ENCODE measurements at regions not wholly inside any gene's neighbourhood (a gene's known extent, or its start where the extent isn't known, plus 50 kb on each side); places are given as distances from the start of the nearest gene placed in this dataset.
"Not testable (repeated sequence)": the region's sequence is repeated elsewhere in the genome, so short reads cannot be mapped to it uniquely, and the experiment has no call there.

DNA sequence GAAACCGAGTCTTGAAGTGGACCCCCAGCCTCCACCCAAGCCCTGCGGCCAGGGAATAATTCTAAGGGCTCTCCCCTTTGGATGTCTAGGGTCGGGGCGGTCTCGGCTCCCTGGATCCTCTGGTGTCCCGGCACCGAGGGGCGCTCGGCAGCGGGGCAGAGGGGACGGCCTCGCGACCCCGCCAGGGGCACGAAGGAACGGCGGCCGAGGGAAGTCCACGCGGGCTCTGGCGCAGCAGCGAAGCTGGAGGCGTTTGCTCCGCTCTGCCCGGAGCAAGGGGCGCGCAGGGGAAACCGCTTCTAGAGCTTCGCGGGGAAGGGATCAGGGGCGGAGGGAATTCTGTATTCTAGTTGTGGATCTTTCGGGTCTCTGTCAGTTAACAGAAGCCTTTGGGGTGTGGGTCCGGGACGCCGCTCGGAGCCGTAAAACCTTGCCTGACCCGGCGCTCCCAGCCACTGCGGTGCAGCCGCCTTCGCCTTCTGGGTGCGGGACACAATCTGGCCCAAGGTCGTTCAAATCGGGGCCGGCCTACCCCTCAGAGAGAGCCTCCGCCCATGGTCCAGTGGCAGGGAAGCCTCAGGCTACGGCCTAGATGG lies 118.2 kb downstream of the KCNRG start:
- H3K4me1 ChIP-seq: peaks cover 6% of the 10 kb centered on the region; the same call in 1 of the 2 replicates
- H3K9me3 ChIP-seq: no peaks in the 10 kb centered on the region
- DNase-seq: no peak
- no peak overlapping the region for H3K4me3 ChIP-seq (ENCODE audit: low read depth, low read length)
- peaks cover 14% of the 10 kb centered on the region for H3K27me3 ChIP-seq
- H3K36me3 ChIP-seq: no peaks in the 10 kb centered on the region
- TF ChIP-seq, protein P1, sequence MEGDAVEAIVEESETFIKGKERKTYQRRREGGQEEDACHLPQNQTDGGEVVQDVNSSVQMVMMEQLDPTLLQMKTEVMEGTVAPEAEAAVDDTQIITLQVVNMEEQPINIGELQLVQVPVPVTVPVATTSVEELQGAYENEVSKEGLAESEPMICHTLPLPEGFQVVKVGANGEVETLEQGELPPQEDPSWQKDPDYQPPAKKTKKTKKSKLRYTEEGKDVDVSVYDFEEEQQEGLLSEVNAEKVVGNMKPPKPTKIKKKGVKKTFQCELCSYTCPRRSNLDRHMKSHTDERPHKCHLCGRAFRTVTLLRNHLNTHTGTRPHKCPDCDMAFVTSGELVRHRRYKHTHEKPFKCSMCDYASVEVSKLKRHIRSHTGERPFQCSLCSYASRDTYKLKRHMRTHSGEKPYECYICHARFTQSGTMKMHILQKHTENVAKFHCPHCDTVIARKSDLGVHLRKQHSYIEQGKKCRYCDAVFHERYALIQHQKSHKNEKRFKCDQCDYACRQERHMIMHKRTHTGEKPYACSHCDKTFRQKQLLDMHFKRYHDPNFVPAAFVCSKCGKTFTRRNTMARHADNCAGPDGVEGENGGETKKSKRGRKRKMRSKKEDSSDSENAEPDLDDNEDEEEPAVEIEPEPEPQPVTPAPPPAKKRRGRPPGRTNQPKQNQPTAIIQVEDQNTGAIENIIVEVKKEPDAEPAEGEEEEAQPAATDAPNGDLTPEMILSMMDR (IDR thresholded peaks at IDR 0.05; ENCODE audit: low read depth, low read length): no peak

DNA sequence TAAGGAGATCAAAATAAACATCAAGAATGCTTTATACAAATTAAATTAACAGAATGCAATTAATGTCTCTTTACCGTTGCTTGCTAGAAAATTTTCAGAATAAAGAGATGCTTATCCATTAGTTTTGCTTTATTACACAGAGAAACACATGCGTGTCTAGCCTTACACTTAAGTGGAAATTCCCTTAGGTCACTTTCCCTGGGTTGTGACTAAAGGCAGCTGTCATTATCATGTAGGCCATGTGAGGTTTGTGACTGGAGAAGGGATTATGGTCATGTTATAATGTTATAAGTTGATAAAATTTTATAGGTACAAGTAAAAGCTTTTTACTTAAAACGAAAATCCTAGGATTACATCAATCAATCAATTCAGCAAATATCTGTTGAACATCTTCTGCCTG lies 121.0 kb downstream of the KCNRG start:
- Histone ChIP-seq H3K4me3 (ENCODE audit: low read depth, low read length) (no peak overlapping the region), H3K36me3 (no peaks in the 10 kb centered on the region), H3K4me1 (peaks cover 6% of the 10 kb centered on the region; the same call in 1 of the 2 replicates), H3K9me3 (no peaks in the 10 kb centered on the region), H3K27me3 (0 out of 2 replicates have a peak, but pooled peaks cover 2% of the 10 kb centered on the region)
- no peak for DNase-seq
- TF ChIP-seq, protein P1 (IDR thresholded peaks at IDR 0.05; ENCODE audit: low read depth, low read length): no peak

DNA sequence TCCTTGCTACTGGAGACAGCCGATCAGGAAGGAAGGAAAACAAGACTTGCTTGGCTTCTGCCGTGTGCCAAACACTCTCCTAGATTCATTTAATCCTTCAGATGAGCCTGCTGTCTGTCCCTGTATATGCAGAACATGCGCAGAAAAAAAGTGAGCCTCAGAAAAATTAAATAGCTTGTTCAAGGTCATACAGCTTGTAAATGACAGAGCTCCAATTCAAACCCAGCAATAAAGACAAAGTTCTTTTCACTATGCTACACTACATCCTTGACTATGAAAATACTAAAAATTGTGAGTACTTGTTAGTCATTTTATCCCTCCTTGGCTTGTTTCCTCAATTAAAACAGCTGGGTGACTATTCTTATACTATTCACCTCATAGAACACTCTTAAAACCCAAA lies 121.4 kb downstream of the KCNRG start:
- H3K9me3 ChIP-seq: no peaks in the 10 kb centered on the region
- DNase-seq: no peak
- no peaks in the 10 kb centered on the region for H3K36me3 ChIP-seq
- H3K4me3 ChIP-seq (ENCODE audit: low read depth, low read length): no peak overlapping the region
- TF ChIP-seq, protein P1 (IDR thresholded peaks at IDR 0.05; ENCODE audit: low read depth, low read length): no peak
- H3K27me3 ChIP-seq: no peaks in the 10 kb centered on the region
- peaks cover 6% of the 10 kb centered on the region; the same call in 1 of the 2 replicates for H3K4me1 ChIP-seq

DNA sequence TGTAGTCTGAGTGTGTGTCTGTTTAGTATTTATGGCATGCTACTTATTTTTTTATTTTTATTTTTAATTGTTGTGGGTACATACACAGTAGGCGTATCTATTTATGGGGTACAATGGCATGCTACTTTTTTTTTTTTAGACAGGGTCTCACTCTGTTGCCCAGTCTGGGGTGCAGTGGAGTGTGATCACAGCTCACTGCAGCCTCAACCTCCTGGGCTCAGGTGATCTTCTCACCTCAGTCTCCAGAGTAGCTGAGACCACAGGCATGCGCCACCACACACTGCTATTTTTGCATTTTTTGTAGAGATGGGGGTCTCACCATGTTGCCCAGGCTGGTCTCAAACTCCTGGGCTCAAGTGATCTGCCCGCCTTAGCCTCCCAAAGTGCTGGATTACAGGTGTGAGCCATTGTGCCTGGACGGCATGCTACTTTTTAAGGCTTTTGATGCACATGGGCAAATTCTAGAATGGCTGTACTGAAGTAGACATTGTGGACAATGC lies 124.2 kb downstream of the KCNRG start:
- not testable (repeated sequence) for H3K9me3 ChIP-seq; H3K4me3 ChIP-seq (ENCODE audit: low read depth, low read length); H3K27me3 ChIP-seq; H3K36me3 ChIP-seq; H3K4me1 ChIP-seq; DNase-seq

DNA sequence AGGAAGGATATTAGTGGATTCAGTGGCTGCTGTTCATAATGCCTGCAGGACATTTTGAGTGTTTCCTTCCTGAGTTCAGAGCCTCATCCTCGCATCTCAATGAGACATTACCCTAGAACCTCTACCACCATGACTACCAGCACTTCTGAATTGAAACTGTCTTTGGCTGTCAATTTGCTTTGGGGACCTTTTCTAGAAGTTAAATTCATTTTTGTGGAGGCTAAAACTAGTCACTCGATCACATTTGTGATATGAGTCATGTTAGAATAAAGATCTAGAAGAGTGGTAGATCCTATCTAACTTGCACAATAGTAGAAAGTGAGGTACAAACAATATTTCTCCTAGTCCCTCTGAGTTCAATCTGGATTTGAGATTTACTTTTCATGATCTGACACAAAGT lies 124.9 kb downstream of the KCNRG start:
- Histone ChIP-seq H3K27me3 (no peaks in the 10 kb centered on the region), H3K9me3 (no peaks in the 10 kb centered on the region), H3K4me1 (peaks cover 10% of the 10 kb centered on the region; the same call in 1 of the 2 replicates), H3K36me3 (no peaks in the 10 kb centered on the region), H3K4me3 (ENCODE audit: low read depth, low read length) (no peak overlapping the region)
- TF ChIP-seq, protein P1 (IDR thresholded peaks at IDR 0.05; ENCODE audit: low read depth, low read length): no peak
- no peak for DNase-seq

DNA sequence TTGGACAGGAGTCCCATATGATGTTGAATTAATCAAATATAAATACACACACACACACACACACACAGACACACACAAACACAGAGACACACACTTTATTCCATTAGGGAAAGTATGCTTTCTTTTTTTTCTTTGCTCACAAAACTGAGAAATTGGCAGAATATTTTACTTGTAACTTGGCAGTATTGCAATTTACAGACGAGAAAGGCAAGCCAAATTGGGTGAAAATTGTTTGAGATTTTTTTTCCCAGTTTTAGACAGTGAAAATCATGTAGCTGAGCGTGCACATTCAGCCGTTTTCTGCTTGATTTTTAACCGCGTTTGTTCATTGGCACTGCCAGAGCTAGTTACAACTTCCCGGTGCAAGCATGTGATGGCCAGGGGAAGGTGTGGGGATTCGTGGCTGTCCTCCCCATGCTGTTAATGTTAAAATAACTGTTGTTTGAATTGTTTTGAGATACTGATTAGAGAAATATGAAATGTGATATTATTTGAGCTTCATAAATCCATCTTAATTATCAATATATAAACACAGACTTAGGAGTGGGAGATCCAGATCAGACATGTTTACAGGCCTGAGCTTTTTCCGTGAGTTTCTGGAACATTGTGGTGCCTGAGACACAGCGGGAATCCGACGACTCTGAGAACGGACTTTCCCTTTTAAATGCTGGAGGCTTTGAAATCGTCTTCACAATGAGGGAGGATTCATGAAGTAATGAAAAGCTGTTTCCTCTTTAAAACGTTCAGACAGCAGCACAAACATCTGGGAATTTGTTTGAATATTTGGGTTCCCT lies 125.5 kb downstream of the KCNRG start:
- TF ChIP-seq, protein P1 (IDR thresholded peaks at IDR 0.05; ENCODE audit: low read depth, low read length): no peak
- DNase-seq: no peak
- H3K4me1 ChIP-seq: peaks cover 10% of the 10 kb centered on the region; the same call in 1 of the 2 replicates
- H3K4me3 ChIP-seq (ENCODE audit: low read depth, low read length): no peak overlapping the region
- no peaks in the 10 kb centered on the region for H3K27me3 ChIP-seq
- no peaks in the 10 kb centered on the region for H3K36me3 ChIP-seq
- no peaks in the 10 kb centered on the region for H3K9me3 ChIP-seq
